Left lung (tissue), 4 donors: ENCODE measurements at regions not wholly inside any gene's neighbourhood (a gene's known extent, or its start where the extent isn't known, plus 50 kb on each side); places are given as distances from the start of the nearest gene placed in this dataset.

Experiments used
- ATAC-seq: fragments of 200-7000 bp; cut with Tn5 transposase; one replicate; pipeline ENCODE4 v1.9.1; 2020; ENCODE audit warnings: moderate library complexity
- DNase-seq, 4 donors: peaks; one replicate each; pipeline ENCODE4 v3.0.0-alpha.2; 2013 to 2020
- H3K27ac ChIP-seq, 2 donors: fragments of 200-600 bp; sonication (generic) in 1 of 2; one replicate each; pipeline versions ENCODE4 v1.5.0 to v1.8.0; 2020 to 2021
- H3K27me3 ChIP-seq, 2 donors: fragments of 200-600 bp; sonication (generic) in 1 of 2; one replicate each; pipeline versions ENCODE4 v1.5.0 to v1.8.0; 2020 to 2021
- H3K36me3 ChIP-seq, 2 donors: fragments of 200-600 bp; sonication (generic) in 1 of 2; one replicate each; pipeline versions ENCODE4 v1.5.0 to v1.8.0; 2020 to 2021
- H3K4me1 ChIP-seq, 2 donors: fragments of 200-600 bp; one replicate each; pipeline ENCODE4 v1.8.0; 2021
- H3K4me3 ChIP-seq, 2 donors: fragments of 200-600 bp; sonication (generic) in 1 of 2; one replicate each; pipeline versions ENCODE4 v1.5.0 to v1.8.0; 2020 to 2021; ENCODE audit warnings: mild to moderate bottlenecking in 1 of 2
- H3K9me3 ChIP-seq, 2 donors: fragments of 200-600 bp; sonication (generic) in 1 of 2; one replicate each; pipeline versions ENCODE4 v1.5.0 to v1.8.0; 2020 to 2021
- intact Hi-C, 2 donors: fragments of 100-400 bp; cut with DNase I; formaldehyde crosslinking; loops; one replicate each; pipeline versions ENCODE4 v1.11.2 to v1.14.2; 2022
- TF ChIP-seq, protein P1 (sequence below), 2 donors: fragments of 200-600 bp; sonication (generic) in 1 of 2; IDR thresholded peaks; one replicate each; pipeline versions ENCODE4 v1.5.0 to v1.8.0; 2021; ENCODE audit warnings: antibody characterized with exemption in 2 of 2
- donor health status: DM: no; HTN: yes; CAD: no.
- donor health status: DM: no; HTN: no; CAD: no.

DNA sequence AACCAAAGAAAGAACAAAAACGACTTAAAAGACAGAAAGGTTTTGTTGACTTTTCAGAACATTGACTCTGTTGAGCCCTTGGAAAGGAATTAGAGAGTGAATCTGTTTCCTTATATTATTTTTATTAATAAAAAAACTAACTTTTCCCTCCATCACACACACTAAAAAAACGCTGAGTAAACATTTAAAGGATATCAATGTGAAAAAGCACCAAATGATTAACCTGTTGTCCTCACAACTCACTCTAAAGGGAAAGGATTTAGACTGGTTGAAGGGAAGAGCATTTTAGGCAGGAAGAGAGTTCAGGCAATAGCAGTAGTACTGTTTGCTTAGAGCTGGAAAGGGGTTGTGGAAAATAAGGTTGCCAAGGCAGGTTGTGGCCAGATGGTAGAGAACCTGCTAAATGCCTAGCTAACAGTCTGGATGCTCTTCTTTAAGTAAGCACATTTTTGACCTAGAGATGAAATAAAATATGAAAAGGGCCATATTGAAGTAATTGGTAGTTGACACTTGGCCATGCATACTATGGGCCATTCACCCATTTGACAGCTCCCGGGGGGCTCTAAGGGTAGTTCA lies 98.0 kb upstream of the NDP start:
- no peak overlapping the region for H3K4me3 ChIP-seq
- H3K27ac ChIP-seq, result no peak overlapping the region
- no peak for DNase-seq
- no peaks in the 10 kb centered on the region for H3K9me3 ChIP-seq
- peaks cover 0 to 7% of the 10 kb centered on the region in 2 donors for H3K27me3 ChIP-seq
- TF ChIP-seq, protein P1, sequence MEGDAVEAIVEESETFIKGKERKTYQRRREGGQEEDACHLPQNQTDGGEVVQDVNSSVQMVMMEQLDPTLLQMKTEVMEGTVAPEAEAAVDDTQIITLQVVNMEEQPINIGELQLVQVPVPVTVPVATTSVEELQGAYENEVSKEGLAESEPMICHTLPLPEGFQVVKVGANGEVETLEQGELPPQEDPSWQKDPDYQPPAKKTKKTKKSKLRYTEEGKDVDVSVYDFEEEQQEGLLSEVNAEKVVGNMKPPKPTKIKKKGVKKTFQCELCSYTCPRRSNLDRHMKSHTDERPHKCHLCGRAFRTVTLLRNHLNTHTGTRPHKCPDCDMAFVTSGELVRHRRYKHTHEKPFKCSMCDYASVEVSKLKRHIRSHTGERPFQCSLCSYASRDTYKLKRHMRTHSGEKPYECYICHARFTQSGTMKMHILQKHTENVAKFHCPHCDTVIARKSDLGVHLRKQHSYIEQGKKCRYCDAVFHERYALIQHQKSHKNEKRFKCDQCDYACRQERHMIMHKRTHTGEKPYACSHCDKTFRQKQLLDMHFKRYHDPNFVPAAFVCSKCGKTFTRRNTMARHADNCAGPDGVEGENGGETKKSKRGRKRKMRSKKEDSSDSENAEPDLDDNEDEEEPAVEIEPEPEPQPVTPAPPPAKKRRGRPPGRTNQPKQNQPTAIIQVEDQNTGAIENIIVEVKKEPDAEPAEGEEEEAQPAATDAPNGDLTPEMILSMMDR (IDR thresholded peaks at IDR 0.05), result no peak
- intact Hi-C loops, result no loop called here
- ATAC-seq, result no peak
- no peaks in the 10 kb centered on the region for H3K4me1 ChIP-seq
- no peaks in the 10 kb centered on the region for H3K36me3 ChIP-seq

DNA sequence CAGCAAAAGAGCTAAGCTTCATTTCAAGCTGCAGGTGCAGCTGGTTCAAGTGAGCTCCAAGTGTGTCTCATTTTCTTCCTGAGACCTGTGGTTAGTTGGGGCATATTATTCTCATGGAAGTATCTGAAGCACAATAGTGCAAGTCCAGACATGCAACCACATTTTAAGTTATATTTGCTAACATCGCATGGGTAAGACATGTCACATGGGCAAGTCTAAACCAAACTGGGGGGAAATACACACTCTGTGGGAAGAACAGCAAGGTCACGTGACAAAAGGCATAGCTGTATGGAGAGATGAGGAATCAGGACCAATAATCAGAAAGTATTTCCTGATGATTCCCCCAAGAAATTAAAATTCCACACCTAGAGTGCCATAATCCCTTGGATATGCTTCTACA lies 94.9 kb upstream of the NDP start:
- Histone ChIP-seq H3K4me1 (no peaks in the 10 kb centered on the region), H3K27ac (no peak overlapping the region), H3K4me3 (no peak overlapping the region), H3K36me3 (no peaks in the 10 kb centered on the region), H3K9me3 (no peaks in the 10 kb centered on the region), H3K27me3 (peaks cover 0 to 7% of the 10 kb centered on the region in 2 donors)
- ATAC-seq (no peak), DNase-seq (no peak)
- intact Hi-C loops, result no loop called here
- TF ChIP-seq, protein P1 (IDR thresholded peaks at IDR 0.05), result no peak

DNA sequence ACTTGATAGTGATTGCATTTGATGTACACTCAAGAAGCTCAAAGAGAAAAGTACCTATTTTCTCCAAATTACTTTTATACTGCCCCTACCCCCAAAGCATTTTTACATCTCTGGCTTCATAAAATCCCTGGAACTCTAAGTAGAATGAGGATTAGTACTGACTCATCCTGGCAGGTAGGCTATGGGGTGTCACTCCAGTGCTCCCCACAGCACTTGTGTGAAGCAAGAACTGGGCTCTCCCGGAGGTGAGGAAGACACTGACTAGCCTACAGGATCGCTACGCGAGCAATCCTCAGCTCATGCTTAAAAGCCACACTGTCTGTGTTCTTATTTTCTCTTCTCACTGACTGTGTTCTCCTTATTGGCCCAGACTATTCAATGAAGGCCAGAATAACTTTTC lies 90.4 kb upstream of the NDP start:
- TF ChIP-seq, protein P1 (IDR thresholded peaks at IDR 0.05), result no peak
- Histone ChIP-seq H3K4me1 (no peaks in the 10 kb centered on the region), H3K27me3 (peaks cover 0 to 7% of the 10 kb centered on the region in 2 donors), H3K27ac (no peak overlapping the region), H3K36me3 (no peaks in the 10 kb centered on the region), H3K9me3 (no peaks in the 10 kb centered on the region), H3K4me3 (no peak overlapping the region)
- no peak for DNase-seq
- intact Hi-C loops, result no loop called here
- no peak for ATAC-seq

DNA sequence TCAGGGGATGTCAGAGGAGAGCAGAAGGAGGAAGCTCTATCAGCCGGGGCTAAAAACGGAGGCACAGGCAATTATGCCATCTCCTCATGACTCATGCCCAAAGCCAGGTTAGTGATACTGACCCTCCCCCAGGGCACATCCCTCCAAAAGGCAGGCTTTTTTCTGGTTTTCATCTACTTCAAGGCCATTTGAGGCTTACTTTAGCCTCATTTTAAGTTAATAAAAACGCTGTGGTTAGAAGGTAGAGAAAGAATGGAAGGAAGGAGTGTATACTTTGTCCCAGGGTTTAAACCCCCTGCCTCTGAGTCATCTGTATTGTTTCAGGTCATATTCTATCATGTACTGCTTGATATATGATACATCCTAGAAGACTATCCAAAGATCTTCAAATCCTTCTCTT lies 89.7 kb upstream of the NDP start:
- no peak for DNase-seq
- TF ChIP-seq, protein P1 (IDR thresholded peaks at IDR 0.05), result no peak
- H3K36me3 ChIP-seq, result no peaks in the 10 kb centered on the region
- H3K27ac ChIP-seq, result no peak overlapping the region
- ATAC-seq, result no peak
- intact Hi-C loops, result no loop called here
- H3K4me1 ChIP-seq, result no peaks in the 10 kb centered on the region
- H3K27me3 ChIP-seq, result peaks cover 0 to 6% of the 10 kb centered on the region in 2 donors
- no peak overlapping the region for H3K4me3 ChIP-seq
- H3K9me3 ChIP-seq, result no peaks in the 10 kb centered on the region

DNA sequence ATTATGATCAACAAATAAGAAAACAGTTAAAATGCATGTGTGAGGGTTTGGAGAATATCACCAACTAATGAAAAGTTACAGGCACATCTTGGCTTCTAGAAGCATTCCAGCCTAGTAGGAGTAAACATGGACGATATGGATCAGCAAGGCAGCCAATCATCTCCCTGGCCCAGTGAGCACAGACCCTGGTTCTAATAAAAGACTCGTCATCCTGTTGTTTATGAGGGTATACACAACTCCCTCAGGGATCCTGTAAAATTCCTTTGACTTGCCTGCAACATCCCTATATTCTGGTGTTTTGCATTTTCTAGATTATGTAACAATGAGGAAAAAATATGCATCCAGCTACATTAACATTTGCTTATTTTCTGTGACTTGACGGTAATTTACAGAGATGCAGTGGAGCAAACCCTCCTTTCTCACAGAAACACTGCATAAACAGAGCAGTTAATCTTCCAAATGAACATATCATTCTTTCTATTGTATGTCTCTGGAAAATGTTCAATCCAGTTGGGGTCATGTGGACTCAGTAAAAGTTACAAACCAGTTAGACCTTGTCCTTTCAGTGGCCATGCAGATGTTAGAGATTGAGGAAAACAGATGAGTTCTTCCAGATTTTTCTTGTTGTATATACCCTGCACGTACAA lies 88.9 kb upstream of the NDP start:
- H3K27ac ChIP-seq, result no peak overlapping the region
- TF ChIP-seq, protein P1 (IDR thresholded peaks at IDR 0.05), result no peak
- intact Hi-C loops, result no loop called here
- no peak overlapping the region for H3K4me3 ChIP-seq
- peaks cover 0 to 6% of the 10 kb centered on the region in 2 donors for H3K27me3 ChIP-seq
- ATAC-seq (no peak), DNase-seq (no peak)
- H3K4me1 ChIP-seq, result no peaks in the 10 kb centered on the region
- no peaks in the 10 kb centered on the region for H3K36me3 ChIP-seq
- H3K9me3 ChIP-seq, result no peaks in the 10 kb centered on the region
